Suprapubic skin (tissue), 4 donors: ENCODE measurements at regions not wholly inside any gene's neighbourhood (a gene's known extent, or its start where the extent isn't known, plus 50 kb on each side); places are given as distances from the start of the nearest gene placed in this dataset.

Source experiments
- POLR2A ChIP-seq, 2 donors: fragments of 450-650 bp; IDR thresholded peaks; one replicate each; pipeline ENCODE4 v1.6.1; 2017; ENCODE audit warnings: antibody characterized with exemption in 2 of 2, mild to moderate bottlenecking in 2 of 2, moderate library complexity in 2 of 2
- POLR2AphosphoS5 ChIP-seq, 3 donors: sonication (generic); formaldehyde crosslinking; IDR thresholded peaks; one replicate each; pipeline ENCODE4 v1.6.1; 2017; ENCODE audit warnings: antibody characterized with exemption in 3 of 3

DNA sequence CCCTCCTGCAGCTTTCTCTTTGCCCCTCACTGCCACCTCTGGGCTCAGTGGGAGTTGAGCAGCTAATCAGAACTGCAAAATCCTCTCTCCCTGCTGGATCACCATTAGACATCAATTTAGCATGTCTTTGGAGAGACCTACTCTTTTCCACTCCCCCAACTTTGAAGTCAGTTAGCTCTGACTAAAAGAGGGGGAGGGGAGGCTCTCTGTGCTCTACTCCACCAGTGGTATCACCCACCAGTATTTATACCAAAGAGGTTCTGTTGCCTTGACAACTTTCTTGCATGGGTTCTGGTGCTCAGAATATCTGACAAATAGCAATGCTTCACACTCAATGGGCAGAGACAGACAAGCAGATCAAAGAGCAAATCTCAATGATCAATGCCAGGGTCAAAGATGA lies 146.2 kb upstream of the ROPN1 start:
- TF ChIP-seq POLR2A (IDR thresholded peaks at IDR 0.05) (no peak), POLR2AphosphoS5 (IDR thresholded peaks at IDR 0.05) (no peak)
